Activated B cell treated with CpG ODN at 0.5 μM for 24 hours (primary cell): ENCODE measurements at regions not wholly inside any gene's neighbourhood (a gene's known extent, or its start where the extent isn't known, plus 50 kb on each side); places are given as distances from the start of the nearest gene placed in this dataset.
"Not testable (repeated sequence)": the region's sequence is repeated elsewhere in the genome, so short reads cannot be mapped to it uniquely, and the experiment has no call there.

Source experiments
- ATAC-seq: fragments of 200-7000 bp; cut with Tn5 transposase; one replicate; pipeline ENCODE4 v1.10.0; 2021; ENCODE audit warnings: low read depth, mild to moderate bottlenecking, moderate library complexity
- CTCF ChIA-PET: fragments of 350-600 bp; sonication (Branson Sonifier 250); formaldehyde crosslinking; loops from one replicate; lab custom pipeline; 2021; ENCODE audit warnings: antibody characterized with exemption; lab: Charles Lee
- POLR2A ChIA-PET: fragments of 350-600 bp; sonication (Branson Sonifier 250); formaldehyde crosslinking; loops from one replicate; lab custom pipeline; 2021; ENCODE audit warnings: antibody characterized with exemption; lab: Charles Lee
- DNase-seq: peaks from one replicate; pipeline ENCODE4 v3.0.0; 2022
- H3K27ac Mint-ChIP-seq: one replicate; pipeline ENCODE4 v1.8.0; 2020; ENCODE audit warnings: mixed read lengths
- H3K27me3 Mint-ChIP-seq: one replicate; pipeline ENCODE4 v1.8.0; 2021; ENCODE audit warnings: mixed read lengths
- H3K36me3 Mint-ChIP-seq: one replicate; pipeline ENCODE4 v1.8.0; 2021; ENCODE audit warnings: low read depth, mixed read lengths
- H3K4me1 Mint-ChIP-seq: one replicate; pipeline ENCODE4 v1.8.0; 2021; ENCODE audit warnings: mixed read lengths
- H3K4me3 Mint-ChIP-seq: one replicate; pipeline ENCODE4 v1.8.0; 2020; ENCODE audit warnings: mild to moderate bottlenecking, mixed read lengths
- H3K9me3 Mint-ChIP-seq: one replicate; pipeline ENCODE4 v1.8.0; 2020; ENCODE audit warnings: mixed read lengths
- CTCF ChIP-seq: fragments of 200-600 bp; IDR thresholded peaks from one replicate; pipeline ENCODE4 v1.8.0; 2022; ENCODE audit warnings: antibody characterized with exemption, mild to moderate bottlenecking
- intact Hi-C: fragments of 100-400 bp; cut with micrococcal nuclease; formaldehyde crosslinking; loops from one replicate; pipeline ENCODE4 v1.15.1; 2024

- no peak for ATAC-seq
- POLR2A ChIA-PET: interaction anchor here (0.7 kb wide), 1 partner anchor 37 kb away, joined by 3 read pairs; no protein-coding TSS in a partner anchor
- DNase-seq: no peak
- Mint-ChIP-seq H3K27ac (no peak overlapping the region), H3K36me3 (no peaks in the 10 kb centered on the region), H3K27me3 (peaks cover 14% of the 10 kb centered on the region), H3K9me3 (no peaks in the 10 kb centered on the region), H3K4me3 (no peak overlapping the region), H3K4me1 (peaks cover 10% of the 10 kb centered on the region)
- TF ChIP-seq CTCF: no peak
- intact Hi-C loops: no loop called here
- CTCF ChIA-PET: no interaction called here
These were observed 65.9 kb upstream of the GNAQ start for GRCh38 chr9:78097541-78097940.

GRCh38 chr9:78091731-78092130, 60.1 kb upstream of the GNAQ start:
- DNase-seq: no peak
- peaks cover 3% of the 10 kb centered on the region for H3K9me3 Mint-ChIP-seq
- CTCF ChIA-PET: no interaction called here
- H3K4me1 Mint-ChIP-seq: no peaks in the 10 kb centered on the region
- intact Hi-C loops: no loop called here
- H3K27me3 Mint-ChIP-seq: no peaks in the 10 kb centered on the region
- no peaks in the 10 kb centered on the region for H3K36me3 Mint-ChIP-seq
- H3K4me3 Mint-ChIP-seq: no peak overlapping the region
- H3K27ac Mint-ChIP-seq: no peak overlapping the region
- ATAC-seq: no peak
- no peak for TF ChIP-seq CTCF
- POLR2A ChIA-PET: no interaction called here

- Mint-ChIP-seq H3K4me3 (no peak overlapping the region), H3K27ac (no peak overlapping the region), H3K4me1 (no peaks in the 10 kb centered on the region), H3K9me3 (peaks cover 8% of the 10 kb centered on the region), H3K36me3 (no peaks in the 10 kb centered on the region), H3K27me3 (peaks cover 4% of the 10 kb centered on the region)
- intact Hi-C loops: loop anchor here (10.0 kb wide), 1 partner anchor 56 kb away; no protein-coding TSS in a partner anchor
- DNase-seq (no peak), ATAC-seq (no peak)
- no peak for TF ChIP-seq CTCF
- ChIA-PET CTCF (no interaction called here), POLR2A (no interaction called here)
These were observed 57.5 kb upstream of the GNAQ start for GRCh38 chr9:78089111-78089510.

GRCh38 chr9:78088190-78088589, 56.6 kb upstream of the GNAQ start:
- ATAC-seq: not testable (repeated sequence)

More at GRCh38 chr9:78088190-78088589, 56.6 kb upstream of the GNAQ start:
- DNase-seq, H3K9me3 Mint-ChIP-seq, H3K36me3 Mint-ChIP-seq, H3K4me1 Mint-ChIP-seq, H3K4me3 Mint-ChIP-seq, CTCF ChIA-PET, POLR2A ChIA-PET, H3K27me3 Mint-ChIP-seq, H3K27ac Mint-ChIP-seq: not testable (repeated sequence)
- intact Hi-C loops: loop anchor here (10.0 kb wide), 1 partner anchor 57 kb away; no protein-coding TSS in a partner anchor
